SK-N-SH treated with all-trans-retinoic acid at 6 μM for 48 hours (cell line): ENCODE measurements at regions not wholly inside any gene's neighbourhood (a gene's known extent, or its start where the extent isn't known, plus 50 kb on each side); places are given as distances from the start of the nearest gene placed in this dataset.

ENCODE experiments used
- ATAC-seq: fragments of 200-7000 bp; cut with Tn5 transposase; 3 replicates; pipeline ENCODE4 v1.9.1; 2020; ENCODE audit warnings: mild to moderate bottlenecking, moderate library complexity
- ARNTL ChIP-seq: fragments of 450-650 bp; formaldehyde crosslinking; IDR thresholded peaks from 2 replicates; pipeline ENCODE4 v1.5.0; 2020; ENCODE audit warnings: low read depth, mild to moderate bottlenecking, moderate library complexity, borderline replicate concordance
- BACH2 ChIP-seq: fragments of 250-450 bp; sonication (Bioruptor Pico); IDR thresholded peaks from 2 replicates; pipeline ENCODE4 v1.9.0; 2021; ENCODE audit warnings: mild to moderate bottlenecking, borderline replicate concordance
- CREB5 ChIP-seq: fragments of 250-450 bp; sonication (Bioruptor Pico); IDR thresholded peaks from 2 replicates; pipeline ENCODE4 v1.5.1; 2020; ENCODE audit warnings: low read depth, mild to moderate bottlenecking, moderate library complexity
- CSDC2 ChIP-seq: fragments of 250-450 bp; sonication (Bioruptor Pico); IDR thresholded peaks from 2 replicates; pipeline ENCODE4 v1.5.0; 2020; ENCODE audit warnings: mild to moderate bottlenecking, moderate library complexity
- GLIS3 ChIP-seq: fragments of 250-450 bp; sonication (Bioruptor Pico); IDR thresholded peaks from 2 replicates; pipeline ENCODE4 v1.5.0; 2020; ENCODE audit warnings: mild to moderate bottlenecking, moderate library complexity
- ISL1 ChIP-seq: fragments of 250-450 bp; sonication (Bioruptor Pico); IDR thresholded peaks from 2 replicates; pipeline ENCODE4 v2.1.2; 2022; ENCODE audit warnings: mild to moderate bottlenecking, moderate library complexity
- OSR1 ChIP-seq: fragments of 250-450 bp; sonication (Bioruptor Pico); IDR thresholded peaks from 2 replicates; pipeline ENCODE4 v1.8.0; 2022; ENCODE audit warnings: moderate library complexity, mild to moderate bottlenecking, inconsistent platforms
- PATZ1 ChIP-seq: fragments of 250-450 bp; sonication (Bioruptor Pico); IDR thresholded peaks from 2 replicates; pipeline ENCODE4 v1.8.0; 2020; ENCODE audit warnings: mild to moderate bottlenecking, moderate library complexity, borderline replicate concordance
- RARB ChIP-seq: fragments of 250-450 bp; sonication (Bioruptor Pico); IDR thresholded peaks from 2 replicates; pipeline ENCODE4 v1.8.0; 2021; ENCODE audit warnings: mild to moderate bottlenecking, moderate library complexity
- SNAI2 ChIP-seq: fragments of 250-450 bp; sonication (Bioruptor Pico); IDR thresholded peaks from 2 replicates; pipeline ENCODE4 v1.5.0; 2020; ENCODE audit warnings: mild to moderate bottlenecking, moderate library complexity
- TOX ChIP-seq: fragments of 250-450 bp; sonication (Bioruptor Pico); IDR thresholded peaks from 2 replicates; pipeline ENCODE4 v1.8.0; 2021; ENCODE audit warnings: mild to moderate bottlenecking, moderate library complexity, borderline replicate concordance
- ZC3H10 ChIP-seq: fragments of 250-450 bp; sonication (Bioruptor Pico); IDR thresholded peaks from 2 replicates; pipeline ENCODE4 v1.5.1; 2021; ENCODE audit warnings: mild to moderate bottlenecking, moderate library complexity
- ZFP3 ChIP-seq: fragments of 250-450 bp; sonication (Bioruptor Pico); IDR thresholded peaks from 2 replicates; pipeline ENCODE4 v1.5.0; 2020; ENCODE audit warnings: mild to moderate bottlenecking, moderate library complexity
- ZFP30 ChIP-seq: fragments of 450-650 bp; formaldehyde crosslinking; IDR thresholded peaks from 2 replicates; pipeline ENCODE4 v1.5.0; 2022; ENCODE audit warnings: mild to moderate bottlenecking, moderate library complexity
- ZNF565 ChIP-seq: fragments of 450-650 bp; formaldehyde crosslinking; conservative IDR thresholded peaks from 2 replicates; pipeline ENCODE4 v1.5.0; 2020; ENCODE audit warnings: low read depth, mild to moderate bottlenecking, moderate library complexity
- ZNF70 ChIP-seq: fragments of 450-650 bp; formaldehyde crosslinking; IDR thresholded peaks from 2 replicates; pipeline ENCODE4 v1.5.0; 2020; ENCODE audit warnings: mild to moderate bottlenecking, moderate library complexity
- ZNF8 ChIP-seq: fragments of 450-650 bp; formaldehyde crosslinking; IDR thresholded peaks from 2 replicates; pipeline ENCODE4 v1.5.0; 2020; ENCODE audit warnings: mild to moderate bottlenecking, moderate library complexity
- TF ChIP-seq, protein P1 (sequence below): fragments of 250-450 bp; sonication (Bioruptor Pico); IDR thresholded peaks from 2 replicates; pipeline ENCODE4 v1.5.1; 2021; ENCODE audit warnings: mild to moderate bottlenecking, moderate library complexity
- TF ChIP-seq, protein P2 (sequence below): fragments of 250-450 bp; sonication (Bioruptor Pico); IDR thresholded peaks from 2 replicates; pipeline ENCODE4 v1.5.0; 2020; ENCODE audit warnings: mild to moderate bottlenecking, moderate library complexity
- TF ChIP-seq, protein P3 (sequence below): fragments of 250-450 bp; sonication (Bioruptor Pico); IDR thresholded peaks from 2 replicates; pipeline ENCODE4 v1.8.0; 2021; ENCODE audit warnings: low read depth, mild to moderate bottlenecking, moderate library complexity, borderline replicate concordance

GRCh38 chr6:142696123-142697000 is 248.6 kb downstream of the HIVEP2 start:
- ATAC-seq: no peak
- TF ChIP-seq, protein P1, sequence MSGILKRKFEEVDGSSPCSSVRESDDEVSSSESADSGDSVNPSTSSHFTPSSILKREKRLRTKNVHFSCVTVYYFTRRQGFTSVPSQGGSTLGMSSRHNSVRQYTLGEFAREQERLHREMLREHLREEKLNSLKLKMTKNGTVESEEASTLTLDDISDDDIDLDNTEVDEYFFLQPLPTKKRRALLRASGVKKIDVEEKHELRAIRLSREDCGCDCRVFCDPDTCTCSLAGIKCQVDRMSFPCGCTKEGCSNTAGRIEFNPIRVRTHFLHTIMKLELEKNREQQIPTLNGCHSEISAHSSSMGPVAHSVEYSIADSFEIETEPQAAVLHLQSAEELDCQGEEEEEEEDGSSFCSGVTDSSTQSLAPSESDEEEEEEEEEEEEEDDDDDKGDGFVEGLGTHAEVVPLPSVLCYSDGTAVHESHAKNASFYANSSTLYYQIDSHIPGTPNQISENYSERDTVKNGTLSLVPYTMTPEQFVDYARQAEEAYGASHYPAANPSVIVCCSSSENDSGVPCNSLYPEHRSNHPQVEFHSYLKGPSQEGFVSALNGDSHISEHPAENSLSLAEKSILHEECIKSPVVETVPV (CRISPR knock-in tag): no peak

- TF ChIP-seq ZC3H10 (CRISPR knock-in tag) (no peak), PATZ1 (CRISPR knock-in tag) (no peak), ARNTL (CRISPR knock-in tag) (no peak), BACH2 (CRISPR knock-in tag) (no peak), ZFP30 (CRISPR knock-in tag) (no peak), OSR1 (no peak), RARB (CRISPR knock-in tag) (no peak), SNAI2 (CRISPR knock-in tag) (no peak), ZNF70 (CRISPR knock-in tag) (no peak), ZFP3 (no peak), CSDC2 (CRISPR knock-in tag) (no peak), ZNF8 (CRISPR knock-in tag) (no peak), GLIS3 (no peak), CREB5 (CRISPR knock-in tag) (no peak), TOX (CRISPR knock-in tag) (no peak), ISL1 (no peak), ZNF565 (CRISPR knock-in tag) (no peak)
- TF ChIP-seq, protein P2, sequence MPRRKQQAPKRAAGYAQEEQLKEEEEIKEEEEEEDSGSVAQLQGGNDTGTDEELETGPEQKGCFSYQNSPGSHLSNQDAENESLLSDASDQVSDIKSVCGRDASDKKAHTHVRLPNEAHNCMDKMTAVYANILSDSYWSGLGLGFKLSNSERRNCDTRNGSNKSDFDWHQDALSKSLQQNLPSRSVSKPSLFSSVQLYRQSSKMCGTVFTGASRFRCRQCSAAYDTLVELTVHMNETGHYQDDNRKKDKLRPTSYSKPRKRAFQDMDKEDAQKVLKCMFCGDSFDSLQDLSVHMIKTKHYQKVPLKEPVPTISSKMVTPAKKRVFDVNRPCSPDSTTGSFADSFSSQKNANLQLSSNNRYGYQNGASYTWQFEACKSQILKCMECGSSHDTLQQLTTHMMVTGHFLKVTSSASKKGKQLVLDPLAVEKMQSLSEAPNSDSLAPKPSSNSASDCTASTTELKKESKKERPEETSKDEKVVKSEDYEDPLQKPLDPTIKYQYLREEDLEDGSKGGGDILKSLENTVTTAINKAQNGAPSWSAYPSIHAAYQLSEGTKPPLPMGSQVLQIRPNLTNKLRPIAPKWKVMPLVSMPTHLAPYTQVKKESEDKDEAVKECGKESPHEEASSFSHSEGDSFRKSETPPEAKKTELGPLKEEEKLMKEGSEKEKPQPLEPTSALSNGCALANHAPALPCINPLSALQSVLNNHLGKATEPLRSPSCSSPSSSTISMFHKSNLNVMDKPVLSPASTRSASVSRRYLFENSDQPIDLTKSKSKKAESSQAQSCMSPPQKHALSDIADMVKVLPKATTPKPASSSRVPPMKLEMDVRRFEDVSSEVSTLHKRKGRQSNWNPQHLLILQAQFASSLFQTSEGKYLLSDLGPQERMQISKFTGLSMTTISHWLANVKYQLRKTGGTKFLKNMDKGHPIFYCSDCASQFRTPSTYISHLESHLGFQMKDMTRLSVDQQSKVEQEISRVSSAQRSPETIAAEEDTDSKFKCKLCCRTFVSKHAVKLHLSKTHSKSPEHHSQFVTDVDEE (CRISPR knock-in tag): no peak
- TF ChIP-seq, protein P1 (CRISPR knock-in tag): no peak
- TF ChIP-seq, protein P3, sequence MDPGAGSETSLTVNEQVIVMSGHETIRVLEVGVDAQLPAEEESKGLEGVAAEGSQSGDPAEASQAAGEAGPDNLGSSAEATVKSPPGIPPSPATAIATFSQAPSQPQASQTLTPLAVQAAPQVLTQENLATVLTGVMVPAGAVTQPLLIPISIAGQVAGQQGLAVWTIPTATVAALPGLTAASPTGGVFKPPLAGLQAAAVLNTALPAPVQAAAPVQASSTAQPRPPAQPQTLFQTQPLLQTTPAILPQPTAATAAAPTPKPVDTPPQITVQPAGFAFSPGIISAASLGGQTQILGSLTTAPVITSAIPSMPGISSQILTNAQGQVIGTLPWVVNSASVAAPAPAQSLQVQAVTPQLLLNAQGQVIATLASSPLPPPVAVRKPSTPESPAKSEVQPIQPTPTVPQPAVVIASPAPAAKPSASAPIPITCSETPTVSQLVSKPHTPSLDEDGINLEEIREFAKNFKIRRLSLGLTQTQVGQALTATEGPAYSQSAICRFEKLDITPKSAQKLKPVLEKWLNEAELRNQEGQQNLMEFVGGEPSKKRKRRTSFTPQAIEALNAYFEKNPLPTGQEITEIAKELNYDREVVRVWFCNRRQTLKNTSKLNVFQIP (CRISPR knock-in tag): no peak
- no peak for ATAC-seq
Measured at GRCh38 chr6:142697001-142697335, 248.0 kb downstream of the HIVEP2 start.
